ENCODE measurements at regions not wholly inside any gene's neighbourhood (a gene's known extent, or its start where the extent isn't known, plus 50 kb on each side); places are given as distances from the start of the nearest gene placed in this dataset.
"Not testable (repeated sequence)": the region's sequence is repeated elsewhere in the genome, so short reads cannot be mapped to it uniquely, and the experiment has no call there.

DNA sequence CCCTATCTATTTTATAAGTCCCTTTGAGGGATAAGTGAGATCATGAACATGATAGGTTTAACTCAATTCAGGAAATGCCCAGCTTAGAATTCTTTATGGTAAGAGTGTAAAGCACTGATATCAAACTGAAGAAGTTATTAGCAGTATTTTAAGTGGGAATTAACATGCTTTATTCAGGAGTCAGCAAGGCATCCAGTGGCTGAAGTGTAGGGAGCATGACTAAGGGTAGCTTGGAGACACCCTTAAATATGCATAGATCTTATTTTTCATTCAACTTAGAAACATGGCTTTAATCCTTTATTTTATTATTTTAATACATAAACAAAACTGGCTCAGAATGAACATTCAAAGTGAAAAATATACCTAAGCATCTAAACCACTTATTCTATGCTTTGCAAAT, 158.3 kb upstream of the LPP start:
- no peak for DNase-seq (ENCODE audit: low read depth in 1 of 2, low spot score in 1 of 2)

GRCh38 chr3:187996609-187997008, 157.3 kb upstream of the LPP start:
- DNase-seq (ENCODE audit: low read depth in 1 of 2, low spot score in 1 of 2) = no peak

DNA sequence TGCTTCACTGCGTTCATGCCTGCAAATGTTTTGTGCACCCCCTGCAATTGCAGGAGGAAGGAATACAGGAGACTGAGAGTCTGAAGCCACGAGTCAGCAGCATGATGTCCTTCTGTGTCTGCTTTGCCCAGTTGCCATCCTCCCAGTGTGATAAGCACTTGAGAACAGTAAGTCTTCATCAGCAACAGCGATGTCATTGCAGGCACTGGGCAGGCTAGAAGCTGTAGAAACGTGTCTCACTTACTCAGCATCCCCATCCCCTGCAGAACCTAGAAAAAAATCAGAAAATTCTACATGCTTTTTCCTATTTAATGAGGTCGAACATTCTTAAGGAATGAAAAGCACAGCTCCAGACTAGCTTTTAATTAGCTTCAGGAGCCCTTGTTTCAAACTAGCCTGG, 156.5 kb upstream of the LPP start:
- no peak for DNase-seq (ENCODE audit: low read depth in 1 of 2, low spot score in 1 of 2)

DNA sequence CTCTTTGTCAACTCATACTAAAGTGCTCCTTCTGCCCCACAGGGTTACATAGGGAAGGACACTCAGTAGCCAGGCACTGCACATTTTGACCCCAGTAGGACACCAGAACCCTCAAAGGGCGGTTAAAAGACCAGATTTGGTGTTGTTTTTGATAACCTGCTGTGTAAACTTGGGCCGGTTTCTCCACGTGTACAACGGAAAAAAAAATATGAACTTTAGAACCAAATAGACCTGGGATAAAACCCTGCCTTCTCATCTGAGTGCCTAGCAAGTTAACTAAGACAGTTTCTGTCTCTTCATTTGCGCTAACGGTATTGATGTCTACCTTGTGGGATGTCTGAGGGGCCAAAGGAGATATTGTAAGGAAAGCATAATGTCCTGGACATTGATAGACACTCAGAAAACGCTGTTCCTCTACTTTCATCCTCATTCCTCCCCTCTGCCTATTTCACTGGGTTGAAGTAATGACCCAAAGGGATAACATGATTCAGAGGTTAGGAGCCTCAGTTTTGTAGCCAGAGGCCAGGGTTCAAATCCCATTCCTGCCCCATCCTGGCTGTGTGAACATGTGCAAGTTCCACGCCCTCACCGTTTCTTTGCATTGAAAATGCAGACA, 155.9 kb upstream of the LPP start:
- DNase-seq (ENCODE audit: low read depth in 1 of 2, low spot score in 1 of 2) = no peak

DNA sequence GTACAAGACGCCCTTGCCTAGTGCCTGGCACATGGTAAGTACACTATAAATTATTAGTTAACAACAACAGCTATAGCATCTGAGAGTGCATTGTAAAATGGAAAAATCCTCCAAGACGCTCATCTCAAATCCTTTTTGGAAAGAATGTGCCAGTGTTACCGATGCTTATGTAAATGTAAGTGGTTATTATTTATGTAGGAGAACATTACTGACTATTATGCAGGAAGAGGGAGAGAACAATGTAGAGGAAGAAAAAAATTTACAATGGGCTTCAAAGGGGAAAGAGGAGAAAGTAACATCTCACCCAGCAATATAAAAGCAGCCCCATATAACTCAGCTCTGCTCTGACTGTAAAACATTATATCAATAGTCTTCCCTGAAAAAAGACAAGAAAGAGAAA, 155.3 kb upstream of the LPP start:
- no peak for DNase-seq (ENCODE audit: low read depth in 1 of 2, low spot score in 1 of 2)

DNA sequence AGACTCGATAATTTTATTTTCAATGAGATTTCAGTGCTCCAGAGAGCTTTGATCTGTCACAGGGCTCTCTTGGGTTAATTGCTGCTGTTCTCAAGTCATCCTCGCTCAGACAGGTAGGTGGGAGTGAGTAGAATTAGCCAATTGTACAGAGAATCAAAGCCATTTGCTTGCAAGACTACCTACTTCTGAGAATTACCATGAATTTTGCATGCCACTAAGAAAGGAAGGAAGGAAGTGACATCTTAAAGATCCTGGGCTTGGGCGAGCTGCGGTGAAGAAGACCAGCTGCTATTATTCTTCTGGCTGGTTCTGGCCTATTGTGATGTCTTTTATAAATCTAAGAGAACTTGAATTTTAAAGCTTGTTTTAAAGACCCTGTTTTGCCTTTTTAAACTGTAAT, 154.1 kb upstream of the LPP start:
- DNase-seq (ENCODE audit: low read depth in 1 of 2, low spot score in 1 of 2) = no peak

DNA sequence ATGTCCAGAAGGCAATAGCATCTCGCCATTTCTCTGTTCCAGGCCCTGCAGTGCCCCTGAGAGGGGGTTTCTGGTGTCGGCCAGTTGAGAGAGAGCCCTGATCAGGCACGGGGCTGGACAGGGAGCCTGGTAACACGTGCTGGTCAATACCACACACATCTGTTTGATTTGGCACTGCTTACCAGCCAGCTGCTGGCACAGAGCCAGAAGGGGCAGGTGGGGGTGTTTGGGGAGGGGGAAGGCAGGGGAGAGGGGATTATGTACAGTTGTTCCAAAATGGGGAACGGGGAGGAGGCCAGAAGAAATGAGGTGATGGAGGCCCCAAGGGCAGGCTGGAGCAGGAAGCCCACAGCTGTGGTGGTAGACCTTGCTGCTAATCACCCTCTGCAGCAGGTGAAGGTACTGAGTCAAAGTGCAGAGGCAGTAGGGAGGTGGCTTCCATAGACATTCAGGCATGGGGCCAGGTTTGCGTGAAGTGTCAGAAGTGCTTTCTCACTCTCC, 153.5 kb upstream of the LPP start:
- DNase-seq (ENCODE audit: low read depth in 1 of 2, low spot score in 1 of 2) = no peak

GRCh38 chr3:188001093-188001492, 152.9 kb upstream of the LPP start:
- no peak for DNase-seq (ENCODE audit: low read depth in 1 of 2, low spot score in 1 of 2)

DNA sequence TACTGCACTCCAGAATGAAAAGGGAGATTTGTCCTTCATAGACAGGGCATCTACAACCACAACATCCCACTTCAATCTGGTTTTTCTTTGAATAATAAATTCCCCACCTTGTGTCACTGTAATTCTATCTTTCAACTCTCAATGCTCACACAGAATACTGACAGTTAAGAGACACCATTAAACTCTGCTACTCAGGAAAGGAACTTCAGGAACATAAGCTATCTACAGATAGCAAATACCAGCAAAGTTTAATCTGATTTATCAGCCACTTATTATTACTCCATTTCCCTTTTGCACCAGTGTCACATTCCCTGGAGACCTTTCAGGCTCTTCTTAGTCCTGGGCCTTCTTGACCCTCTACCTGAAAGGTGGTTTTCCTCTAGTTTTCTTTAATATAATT, 152.0 kb upstream of the LPP start:
- DNase-seq (ENCODE audit: low read depth in 1 of 2, low spot score in 1 of 2) = no peak

- DNase-seq (ENCODE audit: low read depth in 1 of 2, low spot score in 1 of 2) = no peak
These were observed 151.3 kb upstream of the LPP start for GRCh38 chr3:188002626-188003138.

DNA sequence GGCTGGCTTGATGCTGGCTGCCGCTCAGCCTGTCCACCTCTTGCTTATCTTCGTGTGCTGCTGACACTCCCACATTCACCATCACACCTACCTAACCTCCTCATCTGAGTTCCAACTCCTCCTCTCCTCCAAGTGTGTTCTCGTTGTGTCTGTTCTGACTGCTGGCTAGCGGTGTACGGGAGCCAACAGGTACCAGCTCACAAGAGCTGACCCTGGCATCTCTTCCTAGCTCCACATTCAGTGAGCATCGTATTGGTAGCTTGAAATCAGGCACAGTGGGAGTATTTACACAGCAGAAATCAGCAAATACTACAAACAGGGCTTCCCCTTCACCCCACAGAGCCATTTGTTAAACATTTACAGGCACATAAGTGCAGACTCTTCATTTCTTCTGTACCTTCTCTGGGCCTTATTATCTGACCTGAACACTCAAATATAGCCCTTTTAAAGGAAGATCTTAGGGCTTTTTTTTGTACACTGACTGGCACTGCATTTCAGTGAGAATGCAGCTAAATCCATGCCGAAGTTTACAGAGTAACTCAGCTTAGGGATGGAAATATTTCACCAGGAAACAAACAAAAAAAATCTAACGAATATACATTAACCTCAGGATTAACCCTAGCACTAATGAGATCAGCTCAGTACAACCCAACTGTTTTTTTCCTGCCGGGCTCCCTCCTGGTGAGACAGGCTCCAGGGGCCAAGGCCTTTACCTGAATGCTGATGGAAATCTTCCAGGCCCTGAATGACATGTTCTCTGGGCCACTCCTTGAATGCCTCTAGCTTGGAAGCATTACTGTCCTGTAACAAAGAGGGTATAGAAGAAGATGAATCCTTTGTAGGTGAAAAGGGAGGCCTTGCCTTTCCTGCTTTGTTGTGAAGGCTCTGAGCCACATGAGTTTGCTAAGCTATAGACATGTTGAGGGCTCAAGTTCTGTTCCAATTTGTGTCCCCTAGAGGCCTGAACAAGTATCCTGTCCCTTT, 150.5 kb upstream of the LPP start:
- no peak for DNase-seq (ENCODE audit: low read depth in 1 of 2, low spot score in 1 of 2)

- no peak for DNase-seq (ENCODE audit: low read depth in 1 of 2, low spot score in 1 of 2)
These were observed 147.1 kb upstream of the LPP start for GRCh38 chr3:188006726-188007393.

DNA sequence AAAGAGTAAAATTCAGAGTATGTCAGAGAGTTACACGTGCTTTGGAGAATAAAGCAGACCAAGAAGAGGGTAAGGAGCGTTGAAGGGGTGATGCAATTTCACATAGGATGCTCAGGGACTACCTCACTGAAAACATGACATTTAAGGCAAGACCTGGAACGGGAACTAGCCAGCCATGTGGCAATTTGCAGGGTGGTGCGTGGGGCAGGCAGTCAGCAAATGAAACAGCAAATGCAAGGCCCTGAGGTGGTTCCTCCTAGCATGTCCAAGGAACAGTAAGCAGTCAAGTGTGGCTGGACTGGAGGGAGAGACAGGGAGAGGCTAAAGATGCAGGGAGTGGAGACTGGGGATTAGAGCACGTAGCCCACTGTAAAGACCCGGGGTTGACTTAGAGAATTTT, 146.1 kb upstream of the LPP start:
- no peak for DNase-seq (ENCODE audit: low read depth in 1 of 2, low spot score in 1 of 2)

DNA sequence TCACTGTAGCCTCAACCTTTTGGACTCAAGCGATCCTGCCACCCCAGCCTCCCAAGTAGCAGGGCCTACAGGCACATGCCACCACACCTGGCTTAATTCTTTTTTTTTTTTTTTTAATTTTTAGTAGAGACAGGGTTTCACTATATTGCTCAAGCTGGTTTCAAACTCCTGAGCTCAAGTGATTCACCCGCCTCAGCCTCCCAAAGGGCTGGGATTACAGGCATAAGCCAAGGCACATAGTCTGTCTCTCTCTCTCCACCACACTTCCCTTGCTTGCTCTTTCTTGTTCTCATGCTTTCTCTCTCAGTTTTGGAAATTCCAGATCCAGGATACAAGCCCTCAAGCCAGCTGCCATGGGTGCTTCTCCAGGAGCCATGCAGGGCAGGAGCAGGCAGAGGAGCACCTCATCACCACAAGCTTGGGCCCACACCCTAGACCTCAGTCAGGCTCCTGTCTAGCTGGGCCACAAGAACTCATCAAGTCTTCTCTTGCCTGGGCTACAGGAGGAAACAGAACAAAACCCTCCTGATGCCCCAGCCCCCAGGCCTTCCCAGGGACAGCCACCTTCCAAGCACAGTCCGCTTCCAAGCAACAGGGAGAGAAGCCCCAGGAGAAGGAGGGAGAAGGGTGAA, 145.3 kb upstream of the LPP start:
- DNase-seq (ENCODE audit: low read depth in 1 of 2, low spot score in 1 of 2) = no peak

DNA sequence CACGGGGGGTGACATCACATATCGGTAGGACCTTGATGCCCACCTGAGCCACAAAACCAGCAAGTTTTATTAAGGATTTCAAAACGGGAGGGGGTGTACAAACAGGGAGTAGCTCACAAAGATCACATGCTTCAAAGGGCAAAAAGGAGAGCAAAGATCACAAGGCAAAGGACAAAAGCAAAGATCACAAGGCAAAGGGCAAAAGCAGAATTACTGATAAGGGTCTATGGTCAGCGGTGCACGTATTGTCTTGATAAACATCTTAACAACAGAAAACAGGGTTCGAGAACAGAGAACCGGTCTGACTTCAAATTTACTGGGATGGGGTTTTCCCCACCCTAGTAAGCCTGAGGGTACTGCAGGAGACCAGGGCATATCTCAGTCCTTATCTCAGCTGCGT, 143.5 kb upstream of the LPP start:
- DNase-seq (ENCODE audit: low read depth in 1 of 2, low spot score in 1 of 2) = no peak

DNA sequence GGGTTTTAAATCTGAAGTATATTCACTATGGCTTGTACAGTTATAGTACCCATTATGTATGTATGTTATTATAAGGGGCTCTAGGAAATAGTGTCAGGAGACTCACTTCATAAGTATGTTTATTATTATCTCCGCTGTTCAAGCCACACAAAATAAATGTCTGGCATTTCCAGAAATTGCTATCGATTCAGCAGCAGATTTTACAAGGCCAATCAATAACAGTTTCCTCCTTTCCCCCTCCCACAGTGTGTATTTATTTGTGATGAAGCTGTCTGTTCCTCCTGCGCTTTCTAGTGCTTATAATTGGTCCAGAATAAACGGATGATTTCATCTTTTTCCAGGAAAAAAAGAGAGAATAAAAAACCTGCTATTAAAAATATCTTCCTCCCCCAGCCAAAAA, 134.2 kb upstream of the LPP start:
- no peak for DNase-seq (ENCODE audit: low read depth in 1 of 2, low spot score in 1 of 2)

- DNase-seq (ENCODE audit: low read depth in 1 of 2, low spot score in 1 of 2) = no peak
These were observed 132.9 kb upstream of the LPP start for GRCh38 chr3:188021041-188021440.

DNA sequence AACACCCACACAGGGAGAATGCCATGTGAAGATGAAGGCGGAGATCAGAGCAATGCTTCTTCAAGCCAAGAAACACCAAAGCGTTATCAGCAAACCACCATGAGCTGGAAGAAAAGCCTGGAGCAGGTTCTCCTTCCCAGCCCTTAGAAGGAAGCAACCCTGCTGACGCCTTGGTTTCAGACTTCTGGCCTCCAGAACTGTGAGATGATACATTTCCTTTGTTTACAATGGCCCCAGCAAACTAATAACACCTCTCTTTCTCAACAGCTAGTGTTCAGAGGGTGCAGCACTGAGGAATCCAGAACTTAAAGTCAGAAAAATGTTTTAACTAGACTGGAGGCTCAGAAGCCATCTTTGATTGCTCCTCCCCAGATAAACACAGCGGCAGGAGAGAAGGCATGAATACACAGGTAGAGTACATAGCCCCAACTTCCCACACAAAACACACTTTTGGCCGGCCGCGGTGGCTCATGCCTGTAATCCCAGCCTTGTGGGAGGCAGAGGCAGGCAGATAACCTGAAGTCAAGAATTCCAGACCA, 132.4 kb upstream of the LPP start:
- DNase-seq (ENCODE audit: low read depth in 1 of 2, low spot score in 1 of 2) = no peak

DNA sequence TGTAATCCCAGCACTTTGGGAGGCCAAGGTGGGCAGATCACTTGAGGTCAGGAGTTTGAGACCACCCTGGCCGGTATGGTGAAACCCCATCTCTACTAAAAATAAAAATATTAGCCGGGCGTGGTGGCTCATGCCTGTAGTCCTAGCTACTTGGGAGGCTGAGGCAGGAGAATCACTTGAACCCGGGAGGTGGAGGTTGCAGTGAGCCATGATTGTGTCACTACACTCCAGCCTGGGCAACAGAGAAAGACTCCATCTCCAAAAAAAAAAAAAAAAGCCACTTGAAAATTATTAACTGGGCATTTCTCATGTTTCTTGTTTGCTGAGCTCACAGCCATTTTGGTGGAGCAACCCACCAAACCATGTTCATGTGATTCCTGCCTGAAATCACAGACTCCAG, 131.1 kb upstream of the LPP start:
- not testable (repeated sequence) for DNase-seq (ENCODE audit: low read depth in 1 of 2, low spot score in 1 of 2)

- no peak for DNase-seq (ENCODE audit: low read depth in 1 of 2, low spot score in 1 of 2)
These were observed 128.4 kb upstream of the LPP start for GRCh38 chr3:188025555-188025954.
